K562 (cell line): ENCODE measurements at regions not wholly inside any gene's neighbourhood (a gene's known extent, or its start where the extent isn't known, plus 50 kb on each side); places are given as distances from the start of the nearest gene placed in this dataset.

ENCODE experiments used
- ATAC-seq: fragments of 200-7000 bp; cut with Tn5 transposase; 3 replicates; pipeline ENCODE4 v1.9.1; 2020; ENCODE audit warnings: moderate library complexity
- BruUV-seq: library from RNA; stranded (reverse); fragments of 400-500 nt; replicated peaks from 2 replicates; lab custom pipeline; 2021; lab: Mats Ljungman, UMichigan
- CTCF ChIA-PET: fragments of 300-600 bp; formaldehyde crosslinking; extraction: SDS; loops from one replicate; lab custom pipeline; 2021; ENCODE audit warnings: low intra/inter-chr PET ratio; lab: Yijun Ruan, JAX
- POLR2A ChIA-PET: fragments of 300-600, 350-650 bp; sonication (Branson Sonifier 250); formaldehyde crosslinking; extraction: SDS; loops from one replicate; lab custom pipeline; 2021; ENCODE audit warnings: antibody characterized with exemption, inconsistent platforms; lab: Yijun Ruan, JAX
- DNase-seq, 4 experiments: peaks; one replicate each; pipeline versions ENCODE4 v3.0.0 to v3.0.0-alpha.2; 2011 to 2018; ENCODE audit warnings: low spot score in 3 of 4, mixed read lengths in 3 of 4; ENCODE audit errors: extremely low read depth in 1 of 4
- FAIRE-seq: peaks from 2 replicates; lab custom pipeline; 2011; peaks lifted over from hg19 to GRCh38; lab: Jason Lieb, UNC
- H2AFZ ChIP-seq: 2 replicates; pipeline ENCODE4 v1.6.0; 2011; ENCODE audit warnings: low read depth, low read length, control low read depth, inconsistent platforms
- H3K27ac ChIP-seq: fragments of 200-600 bp; 3 replicates; pipeline ENCODE4 v1.8.0; 2011; ENCODE audit warnings: low read depth, mild to moderate bottlenecking, control low read depth, inconsistent platforms, low read length, moderate library complexity, mixed read lengths; ENCODE audit errors: extremely low read depth
- H3K27me3 ChIP-seq, 2 experiments: fragments of 300-600 bp in 1 of 2; 2 replicates in 1 of 2; 3 replicates in 1 of 2; pipeline versions ENCODE4 v1.6.0 to v1.8.0; 2011; ENCODE audit warnings: inconsistent platforms in 2 of 2, low read length in 2 of 2, mild to moderate bottlenecking in 1 of 2, mixed read lengths in 1 of 2, moderate library complexity in 1 of 2; ENCODE audit not compliant: control insufficient read depth in 2 of 2, insufficient read depth in 2 of 2
- H3K36me3 ChIP-seq: fragments of 300-600 bp; 3 replicates; pipeline ENCODE4 v1.8.0; 2011; ENCODE audit warnings: mild to moderate bottlenecking, low read length, inconsistent platforms; ENCODE audit not compliant: control insufficient read depth, insufficient read depth
- H3K4me1 ChIP-seq, 2 experiments: fragments of 200-600 bp in 1 of 2; replicated peaks in 1 of 2; 2 replicates in 1 of 2; 3 replicates in 1 of 2; pipeline versions ENCODE4 v1.5.1 to v1.8.0; 2011; ENCODE audit warnings: inconsistent platforms in 2 of 2, low read length in 2 of 2, mild to moderate bottlenecking in 1 of 2, mixed read lengths in 1 of 2, moderate library complexity in 1 of 2; ENCODE audit not compliant: control insufficient read depth in 2 of 2, insufficient read depth in 2 of 2
- H3K4me2 ChIP-seq: 2 replicates; pipeline ENCODE4 v1.6.1; 2011; ENCODE audit warnings: low read length, control low read depth, inconsistent platforms, mixed read lengths; ENCODE audit not compliant: insufficient read depth
- H3K4me3 ChIP-seq: fragments of 200-600 bp; sonication (generic), shearing (Covaris generic); 2 replicates; pipeline ENCODE4 v1.5.1; 2016; ENCODE audit warnings: control low read depth, inconsistent platforms
- H3K79me2 ChIP-seq: fragments of 200-600 bp; 3 replicates; pipeline ENCODE4 v1.8.0; 2011; ENCODE audit warnings: low read length, inconsistent platforms; ENCODE audit not compliant: control insufficient read depth, insufficient read depth
- H3K9ac ChIP-seq, 2 experiments: 2 replicates each; pipeline versions ENCODE4 v1.6.0 to v1.6.1; 2011; ENCODE audit warnings: low read depth in 2 of 2, low read length in 2 of 2, control low read depth in 1 of 2, inconsistent platforms in 1 of 2, mild to moderate bottlenecking in 1 of 2, mixed read lengths in 1 of 2; ENCODE audit not compliant: insufficient read depth in 1 of 2
- H3K9me1 ChIP-seq: one replicate; pipeline ENCODE4 v1.6.0; 2011; ENCODE audit warnings: inconsistent platforms, mild to moderate bottlenecking, low read length, moderate library complexity; ENCODE audit not compliant: control insufficient read depth, insufficient read depth
- H3K9me3 ChIP-seq: replicated peaks from 2 replicates; pipeline ENCODE4 v1.5.1; 2011; ENCODE audit warnings: low read depth, low read length, inconsistent platforms; ENCODE audit not compliant: control insufficient read depth, insufficient read depth
- H4K20me1 ChIP-seq: replicated peaks from 2 replicates; pipeline ENCODE4 v1.6.1; 2011; ENCODE audit warnings: low read length, inconsistent platforms, mixed read lengths; ENCODE audit not compliant: control insufficient read depth, insufficient read depth
- CXXC5 ChIP-seq: fragments of 250-450 bp; sonication (Bioruptor Pico); IDR thresholded peaks from 2 replicates; pipeline ENCODE4 v1.8.0; 2022; ENCODE audit warnings: inconsistent platforms, mild to moderate bottlenecking, moderate library complexity
- EGR1 ChIP-seq: fragments of 450-650 bp; conservative IDR thresholded peaks from 2 replicates; pipeline ENCODE4 v1.6.1; 2017; ENCODE audit warnings: mild to moderate bottlenecking
- GATAD2B ChIP-seq: fragments of 450-650 bp; IDR thresholded peaks from 2 replicates; pipeline ENCODE4 v1.6.1; 2017; ENCODE audit warnings: mild to moderate bottlenecking, borderline replicate concordance
- KAT7 ChIP-seq: sonication (generic); formaldehyde crosslinking; IDR thresholded peaks from 2 replicates; pipeline ENCODE4 v1.8.0; 2022; ENCODE audit warnings: missing genetic modification reagents, mild to moderate bottlenecking, borderline replicate concordance
- KAT8 ChIP-seq: fragments of 450-650 bp; IDR thresholded peaks from 2 replicates; pipeline ENCODE4 v1.6.1; 2016; ENCODE audit warnings: low read depth, mild to moderate bottlenecking
- MAFF ChIP-seq: IDR thresholded peaks from 2 replicates; pipeline ENCODE4 v1.6.1; 2012; ENCODE audit warnings: low read length, improper control_type of control experiment
- MECOM ChIP-seq: fragments of 250-450 bp; sonication (Bioruptor Pico); IDR thresholded peaks from 2 replicates; pipeline ENCODE4 v1.8.0; 2022; ENCODE audit warnings: inconsistent platforms
- POLR2A ChIP-seq: fragments of 450-650 bp; conservative IDR thresholded peaks from 2 replicates; pipeline ENCODE4 v1.6.1; 2016
- ZNF197 ChIP-seq: fragments of 200-800 bp; sonication (Bioruptor generic); IDR thresholded peaks from 2 replicates; pipeline ENCODE4 v1.6.1; 2016; ENCODE audit warnings: low read depth, missing genetic modification characterization, missing compliant biosample characterization
- ZNF707 ChIP-seq: fragments of 250-450 bp; sonication (Bioruptor Pico); conservative IDR thresholded peaks from 2 replicates; pipeline ENCODE4 v1.8.0; 2022; ENCODE audit warnings: inconsistent platforms, mild to moderate bottlenecking, moderate library complexity
- WGBS: fragments of 100-300 bp; shearing (Covaris generic); methylation state at CpG from one replicate; pipeline ENCODE4 v1.1.6; 2016; ENCODE audit warnings: low coverage, mixed read lengths; ENCODE audit not compliant: insufficient coverage; ENCODE audit errors: missing lambda C conversion rate; 5-methylcytosine and 5-hydroxymethylcytosine counted together
- in situ Hi-C: fragments of 300-500 bp; cut with MboI; formaldehyde crosslinking; loops from 4 replicates; pipeline ENCODE4 v1.15.0; 2018; ENCODE audit warnings: inconsistent platforms, mixed read lengths
- intact Hi-C: fragments of 100-400 bp; cut with micrococcal nuclease; formaldehyde crosslinking; loops from 2 replicates; pipeline ENCODE4 v1.14.2; 2022
- TF ChIP-seq, protein P1 (sequence below): fragments of 250-450 bp; sonication (Bioruptor Pico); IDR thresholded peaks from 2 replicates; pipeline ENCODE4 v1.4.0; 2020
- TF ChIP-seq, protein P2 (sequence below), 2 experiments: fragments of 200-800 bp in 1 of 2; sonication (Bioruptor generic) in 1 of 2; sonication (generic) in 1 of 2; formaldehyde crosslinking in 1 of 2; IDR thresholded peaks in 1 of 2; conservative IDR thresholded peaks in 1 of 2; 2 replicates each; pipeline versions ENCODE4 v1.5.0 to v1.6.1; 2016 to 2020; ENCODE audit warnings: missing compliant biosample characterization in 1 of 2, missing genetic modification characterization in 1 of 2, missing genetic modification reagents in 1 of 2
- TF ChIP-seq, protein P3 (sequence below), 2 experiments: fragments of 450-650 bp; IDR thresholded peaks; 2 replicates each; pipeline ENCODE4 v1.6.1; 2018; ENCODE audit warnings: mild to moderate bottlenecking in 2 of 2, low read depth in 1 of 2; ENCODE audit not compliant: partially characterized antibody in 2 of 2
- TF ChIP-seq, protein P4 (sequence below): fragments of 450-650 bp; IDR thresholded peaks from 2 replicates; pipeline ENCODE4 v1.6.1; 2018; ENCODE audit warnings: mild to moderate bottlenecking, low read depth; ENCODE audit not compliant: partially characterized antibody
- TF ChIP-seq, protein P5 (sequence below): fragments of 450-650 bp; formaldehyde crosslinking; IDR thresholded peaks from 2 replicates; pipeline ENCODE4 v1.4.0; 2020; ENCODE audit warnings: mild to moderate bottlenecking

DNA sequence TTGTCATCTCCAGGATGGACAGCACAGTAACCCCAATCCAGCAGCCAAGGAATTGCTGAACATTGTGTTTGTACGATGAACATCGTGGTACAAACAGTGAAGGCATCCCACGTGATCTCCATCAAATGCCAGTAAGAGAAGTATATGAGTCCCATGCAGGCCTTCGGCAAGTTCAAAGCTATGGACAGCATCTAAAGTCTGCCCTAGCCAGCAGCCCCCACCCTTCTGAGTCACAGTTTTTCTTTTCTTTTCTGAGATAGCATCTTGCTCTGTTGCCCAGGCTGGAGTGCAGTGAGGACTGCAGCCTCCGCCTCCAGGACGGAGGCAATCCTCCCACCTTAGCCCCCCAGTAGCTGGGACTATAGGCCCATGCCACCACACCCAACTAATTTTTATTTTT lies 71.0 kb upstream of the SRD5A2 start:
- H3K4me3 ChIP-seq: no peak overlapping the region
- BruUV-seq: no TSS peak
- H2AFZ ChIP-seq: no peak overlapping the region
- no peaks in the 10 kb centered on the region for H3K9me1 ChIP-seq
- intact Hi-C loops: no loop called here
- H3K36me3 ChIP-seq: no peaks in the 10 kb centered on the region
- H3K27me3 ChIP-seq: no peaks in the 10 kb centered on the region
- H3K4me1 ChIP-seq: no peaks in the 10 kb centered on the region
- H3K4me2 ChIP-seq: no peak overlapping the region
- FAIRE-seq (no peak), ATAC-seq (no peak), DNase-seq (no peak)
- H3K79me2 ChIP-seq: no peaks in the 10 kb centered on the region
- H3K9ac ChIP-seq: no peak overlapping the region
- ChIA-PET POLR2A (no interaction called here), CTCF (no interaction called here)
- no peaks in the 10 kb centered on the region for H3K9me3 ChIP-seq
- in situ Hi-C loops: no loop called here
- no peaks in the 10 kb centered on the region for H4K20me1 ChIP-seq
- 3% methylated on average over 6 of the region's 6 CpGs for WGBS
- no peak overlapping the region for H3K27ac ChIP-seq
- TF ChIP-seq, protein P1, sequence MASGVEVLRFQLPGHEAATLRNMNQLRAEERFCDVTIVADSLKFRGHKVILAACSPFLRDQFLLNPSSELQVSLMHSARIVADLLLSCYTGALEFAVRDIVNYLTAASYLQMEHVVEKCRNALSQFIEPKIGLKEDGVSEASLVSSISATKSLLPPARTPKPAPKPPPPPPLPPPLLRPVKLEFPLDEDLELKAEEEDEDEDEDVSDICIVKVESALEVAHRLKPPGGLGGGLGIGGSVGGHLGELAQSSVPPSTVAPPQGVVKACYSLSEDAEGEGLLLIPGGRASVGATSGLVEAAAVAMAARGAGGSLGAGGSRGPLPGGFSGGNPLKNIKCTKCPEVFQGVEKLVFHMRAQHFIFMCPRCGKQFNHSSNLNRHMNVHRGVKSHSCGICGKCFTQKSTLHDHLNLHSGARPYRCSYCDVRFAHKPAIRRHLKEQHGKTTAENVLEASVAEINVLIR: no peak
- no peak for TF ChIP-seq POLR2A
- TF ChIP-seq, protein P2, sequence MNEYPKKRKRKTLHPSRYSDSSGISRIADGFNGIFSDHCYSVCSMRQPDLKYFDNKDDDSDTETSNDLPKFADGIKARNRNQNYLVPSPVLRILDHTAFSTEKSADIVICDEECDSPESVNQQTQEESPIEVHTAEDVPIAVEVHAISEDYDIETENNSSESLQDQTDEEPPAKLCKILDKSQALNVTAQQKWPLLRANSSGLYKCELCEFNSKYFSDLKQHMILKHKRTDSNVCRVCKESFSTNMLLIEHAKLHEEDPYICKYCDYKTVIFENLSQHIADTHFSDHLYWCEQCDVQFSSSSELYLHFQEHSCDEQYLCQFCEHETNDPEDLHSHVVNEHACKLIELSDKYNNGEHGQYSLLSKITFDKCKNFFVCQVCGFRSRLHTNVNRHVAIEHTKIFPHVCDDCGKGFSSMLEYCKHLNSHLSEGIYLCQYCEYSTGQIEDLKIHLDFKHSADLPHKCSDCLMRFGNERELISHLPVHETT (CRISPR knock-in tag; conservative IDR thresholded peaks at IDR 0.05 in 1 of 2, IDR thresholded peaks at IDR 0.05 in 1 of 2): no peak
- TF ChIP-seq KAT7: no peak
- TF ChIP-seq GATAD2B: no peak
- no peak for TF ChIP-seq ZNF707 (CRISPR knock-in tag)
- TF ChIP-seq, protein P3, sequence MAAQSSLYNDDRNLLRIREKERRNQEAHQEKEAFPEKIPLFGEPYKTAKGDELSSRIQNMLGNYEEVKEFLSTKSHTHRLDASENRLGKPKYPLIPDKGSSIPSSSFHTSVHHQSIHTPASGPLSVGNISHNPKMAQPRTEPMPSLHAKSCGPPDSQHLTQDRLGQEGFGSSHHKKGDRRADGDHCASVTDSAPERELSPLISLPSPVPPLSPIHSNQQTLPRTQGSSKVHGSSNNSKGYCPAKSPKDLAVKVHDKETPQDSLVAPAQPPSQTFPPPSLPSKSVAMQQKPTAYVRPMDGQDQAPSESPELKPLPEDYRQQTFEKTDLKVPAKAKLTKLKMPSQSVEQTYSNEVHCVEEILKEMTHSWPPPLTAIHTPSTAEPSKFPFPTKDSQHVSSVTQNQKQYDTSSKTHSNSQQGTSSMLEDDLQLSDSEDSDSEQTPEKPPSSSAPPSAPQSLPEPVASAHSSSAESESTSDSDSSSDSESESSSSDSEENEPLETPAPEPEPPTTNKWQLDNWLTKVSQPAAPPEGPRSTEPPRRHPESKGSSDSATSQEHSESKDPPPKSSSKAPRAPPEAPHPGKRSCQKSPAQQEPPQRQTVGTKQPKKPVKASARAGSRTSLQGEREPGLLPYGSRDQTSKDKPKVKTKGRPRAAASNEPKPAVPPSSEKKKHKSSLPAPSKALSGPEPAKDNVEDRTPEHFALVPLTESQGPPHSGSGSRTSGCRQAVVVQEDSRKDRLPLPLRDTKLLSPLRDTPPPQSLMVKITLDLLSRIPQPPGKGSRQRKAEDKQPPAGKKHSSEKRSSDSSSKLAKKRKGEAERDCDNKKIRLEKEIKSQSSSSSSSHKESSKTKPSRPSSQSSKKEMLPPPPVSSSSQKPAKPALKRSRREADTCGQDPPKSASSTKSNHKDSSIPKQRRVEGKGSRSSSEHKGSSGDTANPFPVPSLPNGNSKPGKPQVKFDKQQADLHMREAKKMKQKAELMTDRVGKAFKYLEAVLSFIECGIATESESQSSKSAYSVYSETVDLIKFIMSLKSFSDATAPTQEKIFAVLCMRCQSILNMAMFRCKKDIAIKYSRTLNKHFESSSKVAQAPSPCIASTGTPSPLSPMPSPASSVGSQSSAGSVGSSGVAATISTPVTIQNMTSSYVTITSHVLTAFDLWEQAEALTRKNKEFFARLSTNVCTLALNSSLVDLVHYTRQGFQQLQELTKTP (IDR thresholded peaks at IDR 0.05; ENCODE audit: low read depth in 1 of 2, partially characterized antibody in 2 of 2): no peak
- no peak for TF ChIP-seq KAT8
- no peak for TF ChIP-seq CXXC5 (CRISPR knock-in tag)
- no peak for TF ChIP-seq ZNF197 (CRISPR knock-in tag)
- TF ChIP-seq MAFF: no peak
- TF ChIP-seq MECOM (CRISPR knock-in tag): no peak
- TF ChIP-seq, protein P4, sequence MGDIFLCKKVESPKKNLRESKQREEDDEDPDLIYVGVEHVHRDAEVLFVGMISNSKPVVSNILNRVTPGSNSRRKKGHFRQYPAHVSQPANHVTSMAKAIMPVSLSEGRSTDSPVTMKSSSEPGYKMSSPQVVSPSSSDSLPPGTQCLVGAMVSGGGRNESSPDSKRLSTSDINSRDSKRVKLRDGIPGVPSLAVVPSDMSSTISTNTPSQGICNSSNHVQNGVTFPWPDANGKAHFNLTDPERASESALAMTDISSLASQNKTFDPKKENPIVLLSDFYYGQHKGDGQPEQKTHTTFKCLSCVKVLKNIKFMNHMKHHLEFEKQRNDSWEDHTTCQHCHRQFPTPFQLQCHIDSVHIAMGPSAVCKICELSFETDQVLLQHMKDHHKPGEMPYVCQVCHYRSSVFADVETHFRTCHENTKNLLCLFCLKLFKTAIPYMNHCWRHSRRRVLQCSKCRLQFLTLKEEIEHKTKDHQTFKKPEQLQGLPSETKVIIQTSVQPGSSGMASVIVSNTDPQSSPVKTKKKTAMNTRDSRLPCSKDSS: no peak
- no peak for TF ChIP-seq EGR1
- TF ChIP-seq, protein P5, sequence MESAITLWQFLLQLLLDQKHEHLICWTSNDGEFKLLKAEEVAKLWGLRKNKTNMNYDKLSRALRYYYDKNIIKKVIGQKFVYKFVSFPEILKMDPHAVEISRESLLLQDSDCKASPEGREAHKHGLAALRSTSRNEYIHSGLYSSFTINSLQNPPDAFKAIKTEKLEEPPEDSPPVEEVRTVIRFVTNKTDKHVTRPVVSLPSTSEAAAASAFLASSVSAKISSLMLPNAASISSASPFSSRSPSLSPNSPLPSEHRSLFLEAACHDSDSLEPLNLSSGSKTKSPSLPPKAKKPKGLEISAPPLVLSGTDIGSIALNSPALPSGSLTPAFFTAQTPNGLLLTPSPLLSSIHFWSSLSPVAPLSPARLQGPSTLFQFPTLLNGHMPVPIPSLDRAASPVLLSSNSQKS (CRISPR knock-in tag): no peak
